Mesenchymal stem cell (in vitro differentiated cells and primary cell): ENCODE measurements at regions not wholly inside any gene's neighbourhood (a gene's known extent, or its start where the extent isn't known, plus 50 kb on each side); places are given as distances from the start of the nearest gene placed in this dataset.

ENCODE experiments used
- DNase-seq: peaks from one replicate; pipeline ENCODE4 v3.0.0-alpha.2; 2013
- H2AFZ ChIP-seq: one replicate; pipeline ENCODE4 v1.6.1; 2013; ENCODE audit warnings: low read depth, mild to moderate bottlenecking, control low read depth, inconsistent platforms, low read length, moderate library complexity
- H2AK5ac ChIP-seq: 2 replicates; pipeline ENCODE4 v1.6.1; 2013; ENCODE audit warnings: low read length, moderate library complexity, mild to moderate bottlenecking, inconsistent platforms; ENCODE audit not compliant: severe bottlenecking
- H2BK120ac ChIP-seq: one replicate; pipeline ENCODE4 v1.6.1; 2013; ENCODE audit warnings: low read depth, mild to moderate bottlenecking, inconsistent platforms, low read length, moderate library complexity
- H2BK12ac ChIP-seq, 2 experiments: one replicate each; pipeline ENCODE4 v1.6.1; 2013; ENCODE audit warnings: inconsistent platforms in 2 of 2, low read length in 2 of 2, mild to moderate bottlenecking in 2 of 2, moderate library complexity in 2 of 2, control low read depth in 1 of 2
- H2BK15ac ChIP-seq: one replicate; pipeline ENCODE4 v1.6.1; 2013; ENCODE audit warnings: mild to moderate bottlenecking, low read depth, inconsistent platforms; ENCODE audit not compliant: poor library complexity, severe bottlenecking
- H2BK5ac ChIP-seq: 2 replicates; pipeline ENCODE4 v1.6.1; 2013; ENCODE audit warnings: low read depth, mild to moderate bottlenecking, low read length, control low read depth, inconsistent platforms; ENCODE audit not compliant: poor library complexity, severe bottlenecking
- H3K14ac ChIP-seq, 2 experiments: one replicate each; pipeline ENCODE4 v1.6.1; 2013; ENCODE audit warnings: inconsistent platforms in 2 of 2, low read length in 2 of 2, control low read depth in 1 of 2, mild to moderate bottlenecking in 1 of 2, moderate library complexity in 1 of 2
- H3K18ac ChIP-seq, 2 experiments: one replicate each; pipeline ENCODE4 v1.6.1; 2013; ENCODE audit warnings: inconsistent platforms in 2 of 2, low read length in 2 of 2, control low read depth in 1 of 2, low read depth in 1 of 2, mild to moderate bottlenecking in 1 of 2
- H3K23ac ChIP-seq, 2 experiments: one replicate each; pipeline ENCODE4 v1.6.1; 2013; ENCODE audit warnings: inconsistent platforms in 2 of 2, low read length in 2 of 2, mild to moderate bottlenecking in 2 of 2, moderate library complexity in 2 of 2, control low read depth in 1 of 2
- H3K27ac ChIP-seq: 2 replicates; pipeline ENCODE4 v1.5.1; 2013; ENCODE audit warnings: mild to moderate bottlenecking, moderate library complexity, low read length, control low read depth, inconsistent platforms; ENCODE audit not compliant: poor library complexity, severe bottlenecking
- H3K27me3 ChIP-seq, 2 experiments: 2 replicates each; pipeline versions ENCODE4 v1.6.1 to v1.7.0; 2013; ENCODE audit warnings: low read length in 2 of 2, mild to moderate bottlenecking in 2 of 2, moderate library complexity in 2 of 2, control low read depth in 1 of 2, inconsistent platforms in 1 of 2; ENCODE audit not compliant: control insufficient read depth in 1 of 2, insufficient read depth in 1 of 2
- H3K36me3 ChIP-seq, 2 experiments: 2 replicates each; pipeline versions ENCODE4 v1.6.1 to v1.7.0; 2013; ENCODE audit warnings: low read length in 2 of 2, control low read depth in 1 of 2, inconsistent platforms in 1 of 2, low read depth in 1 of 2, mild to moderate bottlenecking in 1 of 2; ENCODE audit not compliant: insufficient read depth in 2 of 2, control insufficient read depth in 1 of 2
- H3K4ac ChIP-seq, 2 experiments: one replicate each; pipeline ENCODE4 v1.6.1; 2013; ENCODE audit warnings: inconsistent platforms in 2 of 2, low read length in 2 of 2, mild to moderate bottlenecking in 2 of 2, moderate library complexity in 2 of 2, control low read depth in 1 of 2, low read depth in 1 of 2
- H3K4me1 ChIP-seq: 2 replicates; pipeline ENCODE4 v1.6.1; 2013; ENCODE audit warnings: low read depth, low read length, control low read depth; ENCODE audit not compliant: control insufficient read depth, insufficient read depth
- H3K4me2 ChIP-seq: 2 replicates; pipeline ENCODE4 v1.6.1; 2013; ENCODE audit warnings: low read length, mild to moderate bottlenecking, inconsistent platforms; ENCODE audit not compliant: poor library complexity, severe bottlenecking
- H3K4me3 ChIP-seq, 2 experiments: 2 replicates each; pipeline versions ENCODE4 v1.5.1 to v1.7.0; 2013; ENCODE audit warnings: low read length in 2 of 2, mild to moderate bottlenecking in 2 of 2, control low read depth in 1 of 2, low read depth in 1 of 2; ENCODE audit not compliant: insufficient read depth in 1 of 2
- H3K79me1 ChIP-seq: replicated peaks from 2 replicates; pipeline ENCODE4 v1.6.1; 2013; ENCODE audit warnings: mild to moderate bottlenecking, control low read depth, low read length, inconsistent platforms; ENCODE audit not compliant: poor library complexity, severe bottlenecking
- H3K9ac ChIP-seq: 2 replicates; pipeline ENCODE4 v1.7.0; 2013; ENCODE audit warnings: mild to moderate bottlenecking, low read length, moderate library complexity
- H3K9me3 ChIP-seq: 2 replicates; pipeline ENCODE4 v1.7.0; 2013; ENCODE audit warnings: mild to moderate bottlenecking, low read length; ENCODE audit not compliant: control insufficient read depth
- H4K8ac ChIP-seq: one replicate; pipeline ENCODE4 v1.6.1; 2013; ENCODE audit warnings: inconsistent platforms, mild to moderate bottlenecking, low read length, moderate library complexity
- H4K91ac ChIP-seq: one replicate; pipeline ENCODE4 v1.6.1; 2013; ENCODE audit warnings: mild to moderate bottlenecking, low read length, inconsistent platforms
- WGBS: methylation state at CpG from one replicate; pipeline ENCODE4 v1.1.7; 2013; ENCODE audit warnings: mixed read lengths; 5-methylcytosine and 5-hydroxymethylcytosine counted together

DNA sequence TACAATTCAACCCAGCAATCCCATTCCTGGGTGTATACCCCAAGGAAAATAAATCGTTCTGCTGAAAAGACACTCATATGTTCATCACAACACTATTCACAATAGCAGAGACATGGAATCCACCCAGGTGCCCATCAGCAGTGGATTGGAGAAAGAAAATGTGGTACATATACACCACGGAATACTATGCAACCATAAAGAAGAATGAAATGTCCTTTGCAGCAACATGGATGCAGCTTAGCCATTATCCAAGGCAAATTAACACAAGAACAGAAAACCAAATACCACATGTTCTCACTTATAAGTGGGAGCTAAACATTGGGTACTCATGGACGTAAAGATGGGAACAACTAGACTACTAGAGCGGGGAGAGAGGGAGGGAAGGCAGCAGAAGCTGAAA is 207.8 kb downstream of the GATA3 start:
- WGBS: 88% methylated on average over 4 of the region's 4 CpGs
- Histone ChIP-seq H3K4me3 (no peak overlapping the region), H4K91ac (no peak overlapping the region), H3K9me3 (no peaks in the 10 kb centered on the region), H3K14ac (no peak overlapping the region), H2BK15ac (no peak overlapping the region), H3K23ac (no peak overlapping the region), H2BK120ac (no peak overlapping the region), H3K18ac (no peak overlapping the region), H2AFZ (no peak overlapping the region), H4K8ac (no peak overlapping the region), H3K36me3 (no peaks in the 10 kb centered on the region), H2AK5ac (no peak overlapping the region), H3K79me1 (no peaks in the 10 kb centered on the region), H3K4ac (no peak overlapping the region), H3K9ac (no peak overlapping the region), H2BK5ac (no peak overlapping the region), H3K27me3 (no peaks in the 10 kb centered on the region), H2BK12ac (no peak overlapping the region), H3K4me2 (no peak overlapping the region), H3K27ac (no peak overlapping the region), H3K4me1 (no peaks in the 10 kb centered on the region)
- DNase-seq: no peak

DNA sequence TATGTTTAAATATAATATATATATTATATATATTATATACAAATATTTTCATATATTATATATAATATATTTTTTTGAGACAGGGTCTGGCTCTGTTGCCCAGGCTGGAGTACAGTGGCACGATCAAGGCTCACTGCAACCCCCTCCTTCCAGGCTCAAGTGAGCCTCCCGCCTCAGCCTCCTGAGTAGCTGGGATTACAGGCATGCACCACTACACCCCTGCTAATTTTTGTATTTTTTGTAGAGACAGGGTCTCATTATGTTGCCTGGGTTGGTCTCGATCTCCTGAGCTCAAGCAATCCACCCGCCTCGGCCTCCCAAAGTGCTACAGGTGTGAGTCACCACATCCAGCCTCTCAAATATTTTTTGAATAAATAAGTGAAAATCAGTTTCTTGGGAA is 215.5 kb downstream of the GATA3 start:
- Histone ChIP-seq H3K27me3 (no peaks in the 10 kb centered on the region), H4K8ac (no peak overlapping the region), H3K9me3 (no peaks in the 10 kb centered on the region), H3K4ac (no peak overlapping the region), H2BK15ac (no peak overlapping the region), H3K4me1 (no peaks in the 10 kb centered on the region), H2BK5ac (no peak overlapping the region), H3K18ac (no peak overlapping the region), H2BK12ac (no peak overlapping the region), H3K27ac (no peak overlapping the region), H3K9ac (no peak overlapping the region), H2AK5ac (no peak overlapping the region), H3K4me3 (no peak overlapping the region), H3K36me3 (no peaks in the 10 kb centered on the region), H4K91ac (no peak overlapping the region), H3K4me2 (no peak overlapping the region), H3K79me1 (no peaks in the 10 kb centered on the region), H3K14ac (no peak overlapping the region), H3K23ac (no peak overlapping the region), H2BK120ac (no peak overlapping the region), H2AFZ (no peak overlapping the region)
- WGBS: 90% methylated on average over 2 of the region's 5 CpGs
- DNase-seq: no peak

DNA sequence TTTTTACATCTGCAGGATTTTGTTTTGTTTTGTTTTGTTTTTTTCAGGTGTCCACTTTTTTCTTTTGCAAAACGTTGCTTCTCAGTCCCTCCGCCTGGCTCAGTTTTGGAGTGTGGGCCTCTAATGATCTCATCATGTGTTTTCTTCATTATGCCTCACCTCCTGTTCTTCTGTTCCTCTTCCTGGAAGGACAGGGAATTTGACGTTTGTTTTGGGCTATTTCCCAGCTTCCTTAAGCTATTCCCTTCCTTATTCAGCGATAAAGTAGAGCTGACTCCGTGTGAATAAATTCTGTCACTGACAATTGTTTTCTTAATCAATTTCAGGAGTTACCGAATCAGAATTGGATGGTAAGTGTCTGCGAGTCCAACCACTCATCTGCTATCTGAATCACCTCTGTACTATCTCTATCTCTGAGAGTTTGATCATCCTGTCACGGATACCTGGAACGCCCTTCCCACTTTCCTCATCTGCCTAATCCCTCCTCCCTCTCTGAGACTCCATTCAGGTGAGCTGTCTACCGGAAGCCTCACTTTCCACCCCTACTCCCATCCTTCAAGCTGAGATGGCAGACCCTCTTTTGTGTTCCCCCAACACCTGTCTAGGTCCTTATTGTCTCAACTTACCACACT is 218.4 kb downstream of the GATA3 start:
- H3K18ac ChIP-seq: no peak overlapping the region
- H4K91ac ChIP-seq: no peak overlapping the region
- no peak overlapping the region for H3K27ac ChIP-seq
- H2BK5ac ChIP-seq: no peak overlapping the region
- no peaks in the 10 kb centered on the region for H3K4me1 ChIP-seq
- H3K79me1 ChIP-seq: no peaks in the 10 kb centered on the region
- H2BK120ac ChIP-seq: no peak overlapping the region
- no peak overlapping the region for H2BK15ac ChIP-seq
- no peak overlapping the region for H3K4ac ChIP-seq
- H3K4me2 ChIP-seq: no peak overlapping the region
- H3K4me3 ChIP-seq: no peak overlapping the region
- H3K23ac ChIP-seq: no peak overlapping the region
- no peak overlapping the region for H2AK5ac ChIP-seq
- no peaks in the 10 kb centered on the region for H3K27me3 ChIP-seq
- no peaks in the 10 kb centered on the region for H3K9me3 ChIP-seq
- no peak for DNase-seq
- no peaks in the 10 kb centered on the region for H3K36me3 ChIP-seq
- no peak overlapping the region for H4K8ac ChIP-seq
- H2AFZ ChIP-seq: no peak overlapping the region
- H3K9ac ChIP-seq: no peak overlapping the region
- WGBS: 79% methylated on average over 10 of the region's 10 CpGs
- H3K14ac ChIP-seq: no peak overlapping the region
- H2BK12ac ChIP-seq: no peak overlapping the region

DNA sequence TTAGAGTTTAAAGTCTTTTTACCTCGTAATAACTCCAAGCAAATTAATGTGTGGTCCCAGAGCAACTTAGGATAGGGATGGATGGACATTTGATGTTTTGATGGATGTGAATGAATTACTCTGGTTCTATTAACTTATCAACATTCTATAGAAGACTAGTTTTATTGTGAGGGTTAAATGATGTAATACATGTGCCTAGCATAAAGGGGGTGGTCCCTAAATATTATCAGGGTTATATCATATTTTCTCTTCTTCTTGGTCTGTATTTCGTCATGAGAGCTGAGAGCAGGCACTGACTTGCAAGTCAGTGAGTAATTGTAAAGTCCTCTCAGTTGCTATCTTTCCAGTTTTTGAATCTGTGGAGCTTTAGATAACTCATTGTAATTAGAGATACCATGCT is 219.3 kb downstream of the GATA3 start:
- H3K27me3 ChIP-seq: no peaks in the 10 kb centered on the region
- WGBS: 40% methylated on average over 1 of the region's 2 CpGs

More for the DNA sequence above, 219.3 kb downstream of the GATA3 start:
- no peak overlapping the region for H4K8ac ChIP-seq
- H2BK120ac ChIP-seq: no peak overlapping the region
- no peak overlapping the region for H3K4me2 ChIP-seq
- H3K9me3 ChIP-seq: no peaks in the 10 kb centered on the region
- no peak overlapping the region for H2AK5ac ChIP-seq
- H3K14ac ChIP-seq: no peak overlapping the region
- H3K27ac ChIP-seq: no peak overlapping the region
- no peak overlapping the region for H2BK15ac ChIP-seq
- DNase-seq: no peak
- no peak overlapping the region for H3K18ac ChIP-seq
- H3K4ac ChIP-seq: no peak overlapping the region
- no peaks in the 10 kb centered on the region for H3K36me3 ChIP-seq
- no peak overlapping the region for H4K91ac ChIP-seq
- H3K9ac ChIP-seq: no peak overlapping the region
- no peak overlapping the region for H3K23ac ChIP-seq
- H2AFZ ChIP-seq: no peak overlapping the region
- H3K79me1 ChIP-seq: no peaks in the 10 kb centered on the region
- H3K4me1 ChIP-seq: no peaks in the 10 kb centered on the region
- H2BK12ac ChIP-seq: no peak overlapping the region
- H3K4me3 ChIP-seq: no peak overlapping the region
- H2BK5ac ChIP-seq: no peak overlapping the region
